DMS 273 (cell line): ENCODE measurements at regions not wholly inside any gene's neighbourhood (a gene's known extent, or its start where the extent isn't known, plus 50 kb on each side); places are given as distances from the start of the nearest gene placed in this dataset.
"Not testable (repeated sequence)": the region's sequence is repeated elsewhere in the genome, so short reads cannot be mapped to it uniquely, and the experiment has no call there.

Source experiments
- DNase-seq: peaks from one replicate; lab custom pipeline; 2025; ENCODE audit not compliant: unreplicated experiment; lab: John Stamatoyannopoulos, UW

DNA sequence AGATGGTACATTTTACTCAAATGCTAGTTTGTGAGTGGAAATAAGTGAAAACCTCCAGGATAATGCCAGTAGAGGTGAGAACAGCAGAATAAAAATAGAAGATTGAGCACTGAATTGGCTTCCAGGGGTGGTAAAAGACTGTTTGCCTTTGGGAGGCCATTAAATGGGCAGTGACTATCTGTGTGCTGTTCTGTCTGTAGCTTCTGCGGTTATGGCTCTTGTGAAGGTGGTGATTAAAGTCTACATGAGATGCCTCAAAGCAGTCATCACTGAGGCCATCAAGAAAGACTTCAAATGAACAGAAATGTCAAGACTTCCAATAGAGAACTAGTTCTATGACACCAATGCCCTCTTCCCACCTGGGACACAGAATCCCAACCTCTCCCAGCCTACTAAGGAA, 108.8 kb downstream of the EFHB start:
- no peak for DNase-seq

DNA sequence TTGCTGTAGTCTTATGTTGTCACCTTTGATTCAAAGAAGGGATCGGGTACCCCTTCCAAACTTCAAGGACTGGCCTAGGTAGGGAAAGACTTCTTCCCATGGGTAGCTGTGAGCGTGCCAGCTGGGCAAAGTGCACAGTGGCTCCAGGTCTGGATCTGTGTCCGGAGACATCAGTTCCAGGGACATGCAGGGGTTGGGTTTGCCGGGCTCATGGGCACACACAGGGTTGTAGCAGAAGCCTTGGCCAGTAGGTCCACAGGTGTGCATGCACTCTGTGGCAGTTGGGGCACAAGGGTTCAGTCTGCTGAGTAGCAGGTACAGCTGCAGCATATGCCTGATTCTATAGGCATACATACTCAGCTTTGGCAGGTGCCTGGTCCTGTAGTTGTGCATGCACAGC, 111.2 kb downstream of the EFHB start:
- no peak for DNase-seq

DNA sequence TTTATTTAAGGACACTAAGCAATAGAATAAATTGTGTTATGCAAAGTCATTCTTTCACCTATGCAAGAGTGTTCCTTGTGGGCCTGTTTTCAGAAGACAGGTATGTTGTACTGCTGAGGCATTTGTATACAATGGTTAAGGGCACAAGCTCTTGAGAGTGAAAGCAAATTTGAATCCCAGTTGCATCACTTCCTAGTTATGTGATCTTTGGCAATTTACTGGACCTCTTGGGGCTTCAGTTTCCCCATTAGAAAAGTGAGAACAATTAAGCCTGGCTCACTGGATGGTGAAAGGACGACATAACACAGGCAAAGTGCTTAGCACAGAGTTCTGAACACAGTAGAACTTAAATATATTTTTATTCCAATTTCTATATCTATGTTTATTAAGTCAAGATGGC, 117.4 kb downstream of the EFHB start:
- no peak for DNase-seq

DNA sequence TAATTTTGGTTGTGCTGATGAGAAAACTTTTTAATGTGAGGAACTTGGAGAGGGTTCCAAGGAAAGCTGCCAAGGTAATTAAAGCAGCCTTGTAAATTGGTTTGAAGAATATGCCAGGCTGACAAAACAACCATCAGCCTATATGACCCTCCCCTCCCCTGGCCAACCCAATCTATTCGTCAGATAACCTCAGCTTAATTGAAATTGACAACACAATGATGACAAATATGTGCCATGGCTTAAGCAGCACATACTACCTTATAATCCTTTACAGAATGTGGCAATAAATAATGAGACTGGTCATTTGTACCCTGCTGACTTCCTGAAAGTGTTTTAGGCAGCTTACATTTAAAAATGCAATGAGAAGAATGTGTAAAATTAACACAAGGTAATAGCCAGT, 118.2 kb downstream of the EFHB start:
- no peak for DNase-seq

DNA sequence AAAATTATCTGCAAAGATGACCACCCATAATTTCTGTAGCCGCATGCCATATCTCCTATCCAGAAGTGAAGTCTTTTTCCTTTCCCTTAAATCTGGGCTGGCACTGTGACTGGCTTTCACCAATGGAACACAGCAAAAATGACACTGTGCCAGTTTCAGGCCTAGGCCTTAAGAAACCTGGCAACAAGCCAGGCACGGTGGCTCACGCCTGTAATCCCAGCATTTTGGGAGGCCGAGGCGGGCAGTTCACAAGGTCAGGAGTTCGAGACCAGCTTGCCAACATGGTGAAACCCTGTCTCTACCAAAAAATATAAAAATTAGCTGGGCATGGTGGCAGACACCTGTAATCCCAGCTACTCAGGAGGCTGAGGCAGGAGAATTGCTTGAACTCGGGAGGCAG, 120.3 kb downstream of the EFHB start:
- not testable (repeated sequence) for DNase-seq

DNA sequence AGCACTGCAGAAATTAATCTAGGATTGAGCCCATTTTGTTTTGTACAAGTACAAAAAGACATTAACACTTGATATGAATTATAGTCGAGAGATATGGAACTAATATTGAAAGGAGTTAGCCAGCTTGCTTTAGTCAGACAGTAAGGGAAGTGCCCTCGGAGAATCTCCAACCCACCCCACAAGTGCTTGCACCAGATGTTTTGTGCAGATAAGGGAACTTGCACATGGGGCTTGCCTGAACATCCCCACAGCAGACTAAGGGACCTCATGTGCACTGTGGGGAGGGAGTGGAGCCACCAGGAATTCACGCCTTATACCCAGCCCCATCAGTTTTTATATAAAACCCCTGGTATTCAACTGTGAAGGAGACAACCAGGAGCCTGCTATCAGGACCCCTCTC, 122.3 kb downstream of the EFHB start:
- DNase-seq = no peak

DNA sequence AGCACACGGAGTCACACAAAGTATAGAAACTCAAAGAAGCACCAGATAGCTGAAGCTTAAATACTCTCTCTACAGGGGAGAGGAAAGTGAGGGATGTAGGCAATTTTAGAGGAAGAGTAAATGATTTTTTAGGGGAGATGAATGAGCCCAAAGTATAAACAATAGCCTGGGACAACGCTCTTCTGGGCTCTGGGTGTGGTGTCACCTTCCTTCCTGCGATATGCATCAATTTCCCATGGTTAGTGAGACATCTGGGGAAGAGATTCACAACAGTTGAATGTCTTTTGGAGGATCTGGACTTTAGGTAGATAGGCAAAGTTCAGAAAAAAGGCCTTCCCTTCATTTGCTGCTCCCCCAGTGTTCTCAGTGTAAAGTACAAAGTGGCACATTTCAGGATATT, 125.2 kb downstream of the EFHB start:
- no peak for DNase-seq

DNA sequence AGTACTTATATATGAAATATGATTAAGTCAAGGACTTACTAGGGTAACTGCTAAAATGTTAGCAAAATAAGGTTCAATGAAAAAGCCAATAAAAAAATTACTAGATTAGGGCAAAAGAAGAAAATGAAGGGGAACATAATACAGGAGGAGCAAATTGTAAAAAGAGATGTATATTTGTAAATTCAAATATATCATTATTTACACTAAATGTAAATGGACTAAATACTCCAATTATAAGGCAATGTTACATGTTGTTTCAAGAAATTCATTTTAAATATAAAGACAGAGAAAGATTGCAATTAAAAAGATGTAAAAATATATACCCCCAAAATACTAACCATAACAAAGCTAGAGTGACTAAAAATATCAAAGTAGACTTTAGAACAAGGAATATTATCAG, 134.1 kb downstream of the EFHB start:
- DNase-seq = no peak

DNA sequence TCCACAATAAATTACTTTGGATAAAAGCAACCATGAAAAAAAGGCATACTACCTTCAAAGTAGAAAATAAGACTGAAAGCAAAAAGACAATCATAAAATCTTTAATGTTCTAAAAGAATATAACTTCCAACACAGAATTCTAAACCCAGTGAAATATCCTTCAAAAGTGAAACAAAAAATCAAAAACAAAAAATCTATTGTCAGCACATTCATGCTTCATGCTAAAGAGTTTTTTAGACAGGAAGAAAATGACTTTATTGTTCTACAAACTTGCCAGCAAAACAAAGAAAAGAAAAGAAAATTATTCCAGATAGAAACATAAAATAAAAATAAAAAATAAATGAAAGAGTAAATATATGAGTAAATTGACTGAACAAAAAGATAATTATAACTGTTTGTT, 134.9 kb downstream of the EFHB start:
- no peak for DNase-seq

DNA sequence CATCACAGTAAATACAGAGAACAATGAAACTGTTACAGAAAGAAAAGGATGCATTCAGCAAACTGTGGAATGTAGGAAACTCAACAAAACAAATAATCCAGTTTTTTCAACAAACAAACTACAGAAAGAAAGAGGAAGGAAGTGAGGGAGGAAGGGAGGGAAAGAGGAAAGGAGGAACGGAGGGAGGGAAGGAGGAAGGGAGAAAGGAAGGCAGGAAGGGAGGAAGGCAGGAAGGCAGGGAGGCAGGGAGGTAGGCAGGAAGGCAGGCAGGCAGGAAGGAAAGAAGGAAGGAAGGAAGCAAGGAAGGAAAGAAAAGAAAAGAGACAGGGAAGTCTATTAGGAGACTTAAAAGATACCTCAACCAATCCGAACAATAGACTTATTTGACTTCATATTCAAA, 135.7 kb downstream of the EFHB start:
- DNase-seq = no peak

DNA sequence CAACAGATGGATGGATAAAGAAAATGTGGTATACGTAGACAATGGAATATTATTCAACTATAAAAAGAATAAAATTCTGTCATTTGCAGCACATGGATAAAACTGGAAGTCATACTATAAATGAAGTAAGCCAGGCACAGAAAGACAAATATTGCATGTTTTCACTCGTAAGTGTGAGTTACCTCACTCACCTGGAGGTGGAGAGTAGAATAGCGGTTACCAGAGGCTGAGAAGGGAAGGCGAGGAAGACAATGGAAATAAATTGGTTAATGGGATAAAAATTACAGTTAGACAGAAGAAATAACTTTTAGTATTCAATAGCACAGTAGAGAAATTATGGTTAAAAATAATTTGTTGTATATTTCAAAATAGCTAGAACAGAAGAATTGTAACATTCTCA, 141.6 kb downstream of the EFHB start:
- DNase-seq = peak; percentile 0

DNA sequence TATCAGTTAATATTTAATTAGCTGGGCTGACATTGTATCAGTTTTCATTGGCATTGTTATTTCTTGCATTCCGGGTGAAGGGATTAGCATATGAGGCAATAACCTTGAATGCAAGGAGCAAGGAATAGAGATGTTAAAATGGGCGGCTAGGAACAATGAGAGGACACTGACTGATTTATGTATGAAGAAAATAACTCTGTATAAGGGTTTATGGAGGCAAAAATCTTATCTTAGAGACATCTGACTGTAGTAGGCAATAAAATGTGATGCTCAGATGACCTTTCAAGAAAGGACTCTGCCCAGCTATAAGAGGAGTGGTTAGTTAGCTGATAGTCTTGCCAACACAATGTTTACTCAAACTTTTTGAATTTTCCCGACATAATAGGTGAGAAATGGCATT, 158.3 kb downstream of the EFHB start:
- no peak for DNase-seq

DNA sequence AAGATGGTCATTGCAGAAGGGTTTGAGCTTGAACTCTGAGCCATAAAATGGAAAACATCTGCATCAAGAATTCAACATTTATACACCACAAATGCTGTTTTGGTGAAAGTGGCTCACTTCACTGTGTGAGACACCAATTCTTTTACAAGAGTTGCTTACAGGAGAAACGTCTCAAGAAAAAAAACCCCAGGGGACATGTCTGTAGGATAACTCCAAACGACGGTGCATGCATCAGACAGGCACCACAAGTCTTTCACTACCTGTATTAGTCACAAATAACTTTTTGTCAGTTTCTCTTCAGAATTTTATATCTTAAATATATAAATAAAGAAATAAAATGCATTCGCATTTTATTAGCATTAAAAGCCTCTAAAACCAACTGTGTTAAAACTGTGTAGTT, 164.3 kb downstream of the EFHB start:
- DNase-seq = no peak

DNA sequence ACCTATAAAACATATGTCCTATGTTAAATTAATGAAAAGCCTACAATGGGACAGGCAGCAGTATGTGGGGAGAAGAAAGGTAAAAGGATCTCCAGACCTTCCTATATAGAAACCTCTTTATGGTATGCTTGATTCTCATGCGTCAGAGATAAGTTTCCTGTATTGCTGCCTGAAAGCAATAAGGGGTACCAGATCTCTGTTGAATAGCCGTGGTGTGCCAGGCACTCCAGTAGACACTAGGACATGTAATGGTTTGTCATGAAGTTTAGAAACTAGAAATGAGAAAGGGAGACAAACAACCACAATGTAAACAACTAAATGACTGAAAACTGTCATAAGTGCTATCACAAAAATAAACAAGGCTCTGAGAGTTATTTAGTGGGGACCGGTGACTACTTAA, 168.1 kb downstream of the EFHB start:
- no peak for DNase-seq

DNA sequence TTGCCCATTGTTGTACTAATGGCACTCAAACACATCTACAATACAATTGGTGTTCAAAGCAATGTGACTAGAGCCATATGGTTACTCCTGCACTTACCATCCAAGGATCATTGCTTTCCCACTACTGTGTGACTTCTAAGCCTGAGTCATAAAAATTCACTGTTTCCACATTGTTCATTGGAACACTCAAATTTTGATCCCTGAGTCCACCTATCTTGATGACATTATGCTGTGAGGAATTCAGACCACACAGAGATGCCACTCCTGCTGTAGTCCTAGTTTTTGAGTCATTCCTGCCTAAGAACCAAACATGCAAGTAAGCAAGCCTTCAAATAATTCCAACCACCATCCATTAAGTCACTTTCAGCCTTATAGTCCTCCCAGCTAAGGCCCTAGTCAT, 176.2 kb downstream of the EFHB start:
- DNase-seq = no peak

DNA sequence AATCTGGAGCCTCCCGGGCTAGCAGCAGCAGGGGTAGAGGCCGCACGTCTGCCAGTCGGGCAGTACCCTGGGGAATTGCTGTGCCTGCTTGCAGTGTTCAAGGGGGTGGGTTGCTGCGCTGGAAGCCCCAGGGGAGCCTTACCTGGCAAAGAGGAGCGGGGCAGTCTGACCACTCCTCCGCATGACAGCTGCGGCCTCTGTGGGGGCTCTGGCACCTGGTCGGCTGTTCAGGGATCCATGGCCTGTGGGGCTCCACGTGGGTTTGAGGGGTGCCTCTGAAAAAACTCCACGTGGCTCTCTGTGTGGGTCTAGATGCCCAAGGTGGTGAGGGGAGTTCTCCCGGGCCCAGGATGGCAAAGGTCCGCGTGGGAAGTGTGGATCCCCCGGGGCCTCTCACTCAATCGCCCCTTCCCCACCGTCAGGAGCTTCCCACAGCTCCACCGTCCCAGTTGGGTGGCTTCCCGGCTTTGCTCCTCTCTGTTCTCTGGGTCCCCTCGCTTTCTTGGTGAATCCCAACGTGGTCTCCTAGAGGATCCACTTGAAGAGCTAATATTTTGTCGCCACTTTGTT, 184.5 kb downstream of the EFHB start:
- DNase-seq = no peak

DNA sequence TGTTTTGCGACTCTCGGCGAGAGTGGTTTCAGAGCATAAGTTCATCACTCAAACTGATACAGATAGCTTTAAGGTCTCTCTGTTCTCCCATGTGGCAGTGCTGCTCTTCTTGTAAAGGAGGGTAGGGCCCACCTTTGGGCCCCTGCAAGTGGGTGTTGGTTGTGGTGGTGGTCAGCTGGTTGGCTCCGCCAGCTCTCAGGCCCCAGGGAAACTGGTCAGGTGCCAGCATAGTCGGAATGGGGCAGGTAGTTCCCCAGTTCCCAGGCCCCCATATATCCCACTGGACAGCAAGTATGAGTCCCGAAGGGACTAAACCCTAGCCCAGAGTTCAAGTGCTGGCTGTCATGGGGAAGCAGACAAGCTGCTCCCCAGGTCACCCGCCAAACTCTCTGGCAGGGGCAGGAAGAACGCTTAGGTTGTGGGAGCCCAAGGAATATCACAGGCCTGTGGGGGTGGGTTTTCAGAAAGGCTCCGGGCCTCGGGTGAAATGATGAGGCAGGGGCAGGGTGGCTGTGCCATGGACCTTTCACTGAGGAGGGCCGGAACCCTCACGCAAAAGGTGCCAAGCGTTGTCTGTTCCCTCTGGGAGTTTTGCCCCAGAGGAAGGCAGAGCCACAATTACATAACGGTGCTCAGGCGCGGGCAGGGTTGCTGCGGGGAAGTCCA, 185.1 kb downstream of the EFHB start:
- peak; percentile 2 for DNase-seq

DNA sequence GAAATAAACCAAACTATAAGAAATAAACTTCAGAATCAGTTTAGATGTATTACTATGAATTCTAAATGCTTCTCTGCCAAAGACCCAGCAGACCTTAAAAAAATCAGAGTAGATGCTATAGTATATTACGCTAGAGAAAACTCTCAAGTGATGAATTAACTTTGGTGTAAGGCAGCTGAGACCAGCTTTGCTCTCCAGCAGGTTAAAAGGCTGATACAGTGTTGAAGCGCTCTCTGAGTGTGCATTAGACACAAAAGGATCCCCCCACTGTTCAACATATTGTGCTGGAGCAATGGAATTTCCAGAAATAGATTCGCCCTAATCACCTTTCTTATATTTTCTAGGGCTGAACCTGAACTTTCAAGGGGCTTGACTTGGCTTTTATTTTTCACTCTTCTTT, 190.0 kb downstream of the EFHB start:
- DNase-seq = no peak

DNA sequence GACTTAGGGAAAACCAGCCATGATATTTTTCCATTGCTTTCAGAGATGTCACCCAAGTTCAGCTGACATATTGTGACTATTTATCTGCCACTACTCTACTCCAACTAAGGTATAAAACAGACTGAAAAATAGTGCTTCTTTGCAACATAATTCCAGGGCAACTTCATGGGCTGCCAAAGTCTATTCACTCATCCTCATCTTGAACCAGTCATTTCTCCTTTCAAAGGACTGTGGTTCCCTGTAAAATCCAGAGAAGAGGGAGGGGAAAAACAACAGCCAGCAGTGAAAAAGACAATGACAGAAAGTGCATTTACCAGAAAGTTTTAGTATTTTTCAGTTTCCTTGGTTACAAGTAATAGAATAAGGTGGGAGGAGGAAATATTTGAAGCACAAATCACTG, 191.1 kb downstream of the EFHB start:
- no peak for DNase-seq

DNA sequence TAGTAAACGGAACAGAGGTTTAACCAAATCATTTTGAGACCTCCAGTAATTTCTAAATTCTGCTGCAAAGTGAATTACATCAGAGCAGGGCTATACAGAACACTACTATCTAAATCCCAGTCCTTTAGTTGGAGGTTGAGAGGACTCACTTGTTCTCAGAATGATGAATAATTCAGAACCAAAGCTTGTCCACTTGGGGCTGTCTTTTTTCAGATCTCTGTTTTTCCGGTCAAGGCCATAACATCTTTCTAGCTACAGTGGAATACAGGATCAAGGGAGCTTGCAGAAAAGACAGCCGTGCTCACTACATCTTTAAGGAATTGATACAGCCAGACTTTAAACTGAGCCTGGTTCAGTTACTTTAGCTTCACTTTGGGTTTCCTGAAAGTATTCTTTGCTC, 194.5 kb downstream of the EFHB start:
- DNase-seq = no peak

DNA sequence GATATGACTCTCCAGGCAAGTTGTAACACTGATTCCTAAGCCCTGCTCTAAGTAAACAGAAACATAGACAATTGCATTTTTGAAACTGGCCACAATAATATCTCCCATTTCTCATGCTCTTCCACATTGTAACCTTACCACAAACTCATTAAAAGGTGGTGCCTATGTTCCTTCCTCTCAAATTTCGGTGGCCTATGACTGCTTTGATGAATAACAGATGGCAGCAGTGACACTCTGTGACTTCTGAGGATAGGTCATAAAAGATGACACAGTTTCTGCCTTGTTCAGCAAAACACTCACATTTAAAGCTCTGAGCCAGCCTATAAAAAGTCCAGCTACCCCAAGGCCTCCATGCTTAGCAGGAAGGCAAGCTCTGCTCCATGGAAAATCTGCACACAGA, 195.2 kb downstream of the EFHB start:
- DNase-seq = no peak

DNA sequence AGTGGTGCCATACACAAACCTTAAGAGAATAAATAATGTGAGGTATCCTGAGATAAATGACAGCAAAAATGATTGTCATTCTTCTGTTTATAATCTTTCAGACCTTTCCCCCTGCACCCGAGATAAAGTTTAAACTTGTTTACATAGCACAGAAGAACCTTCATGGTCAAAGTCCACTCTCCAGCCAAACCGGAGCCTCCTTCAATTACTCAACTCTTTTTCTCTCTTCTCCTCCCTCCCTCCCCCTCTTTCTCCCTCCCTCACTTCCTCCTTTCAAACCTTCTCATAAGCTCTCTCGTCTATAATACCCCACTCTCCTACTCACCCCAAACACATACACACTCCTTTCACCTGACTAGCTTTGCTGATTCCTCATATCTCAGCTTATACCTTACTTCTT, 198.9 kb downstream of the EFHB start:
- DNase-seq = no peak

DNA sequence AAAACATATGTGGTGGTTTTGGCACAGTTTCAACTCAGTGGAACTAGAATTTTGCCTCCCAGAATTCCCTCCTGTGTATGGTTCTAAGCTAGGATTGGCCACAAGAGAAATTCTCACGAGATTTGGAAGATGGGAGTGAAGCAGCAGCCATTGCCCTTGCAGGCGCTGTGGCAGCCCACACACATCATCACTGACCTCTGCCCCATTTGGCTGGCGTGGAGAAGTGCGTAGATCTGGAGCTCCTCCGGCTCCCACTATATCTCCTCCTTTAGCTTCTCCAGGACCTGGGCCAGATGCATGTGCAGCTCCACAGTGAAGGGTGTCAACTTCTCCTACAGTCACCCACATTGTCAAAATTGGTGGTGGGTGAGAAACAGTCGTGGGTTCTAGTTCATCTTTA, 199.6 kb downstream of the EFHB start:
- DNase-seq = no peak
